IMR-90 (cell line): ENCODE measurements at regions not wholly inside any gene's neighbourhood (a gene's known extent, or its start where the extent isn't known, plus 50 kb on each side); places are given as distances from the start of the nearest gene placed in this dataset.

ENCODE experiments used
- ATAC-seq: fragments of 200-7000 bp; cut with Tn5 transposase; 2 replicates; pipeline ENCODE4 v1.9.1; 2020; ENCODE audit warnings: low read depth, mild to moderate bottlenecking, moderate library complexity
- BruUV-seq: library from RNA; stranded (reverse); fragments of 400-500 nt; replicated peaks from 2 replicates; lab custom pipeline; 2021; lab: Mats Ljungman, UMichigan
- CTCF ChIA-PET: fragments of 300-600 bp; formaldehyde crosslinking; extraction: SDS; loops from one replicate; lab custom pipeline; 2021; ENCODE audit warnings: antibody characterized with exemption; lab: Yijun Ruan, JAX
- POLR2A ChIA-PET: fragments of 300-600 bp; sonication (Branson Sonifier 250); formaldehyde crosslinking; loops from one replicate; lab custom pipeline; 2022; ENCODE audit warnings: antibody characterized with exemption; ENCODE audit not compliant: unreplicated experiment; lab: Charles Lee
- DNase-seq: peaks from one replicate; pipeline ENCODE4 v3.0.0; 2013
- H2AFZ ChIP-seq: replicated peaks from 2 replicates; pipeline ENCODE3; 2013; ENCODE audit warnings: low read length, mild to moderate bottlenecking; ENCODE audit not compliant: poor library complexity
- H2AK5ac ChIP-seq: 2 replicates; pipeline ENCODE4 v1.6.1; 2013; ENCODE audit warnings: low read depth, low read length, inconsistent platforms
- H2AK9ac ChIP-seq: replicated peaks from 2 replicates; pipeline ENCODE3; 2013; ENCODE audit warnings: mild to moderate bottlenecking, low read depth, low read length, moderate library complexity; ENCODE audit not compliant: poor library complexity
- H2BK120ac ChIP-seq: 2 replicates; pipeline ENCODE4 v1.6.1; 2013; ENCODE audit warnings: low read depth, low read length, inconsistent platforms
- H2BK15ac ChIP-seq: 3 replicates; pipeline ENCODE4 v1.6.1; 2013; ENCODE audit warnings: low read depth, low read length, inconsistent platforms
- H2BK20ac ChIP-seq: 2 replicates; pipeline ENCODE4 v1.6.1; 2013; ENCODE audit warnings: low read depth, mild to moderate bottlenecking, inconsistent platforms, low read length, moderate library complexity
- H2BK5ac ChIP-seq: 2 replicates; pipeline ENCODE4 v1.6.1; 2013; ENCODE audit warnings: mild to moderate bottlenecking, low read depth, low read length, inconsistent platforms; ENCODE audit not compliant: poor library complexity, severe bottlenecking
- H3K14ac ChIP-seq: replicated peaks from 2 replicates; pipeline ENCODE4 v1.6.1; 2013; ENCODE audit warnings: low read depth, low read length, inconsistent platforms
- H3K18ac ChIP-seq: 2 replicates; pipeline ENCODE4 v1.6.1; 2013; ENCODE audit warnings: low read depth, low read length, control low read depth
- H3K23ac ChIP-seq: 2 replicates; pipeline ENCODE4 v1.6.1; 2013; ENCODE audit warnings: low read depth, low read length, inconsistent platforms
- H3K27ac ChIP-seq: 2 replicates; pipeline ENCODE4 v1.5.1; 2013; ENCODE audit warnings: mild to moderate bottlenecking, control low read depth, low read length; ENCODE audit not compliant: insufficient read depth
- H3K27me3 ChIP-seq: 2 replicates; pipeline ENCODE4 v1.6.1; 2013; ENCODE audit warnings: low read length; ENCODE audit not compliant: control insufficient read depth, insufficient read depth
- H3K36me3 ChIP-seq: 2 replicates; pipeline ENCODE4 v1.6.1; 2013; ENCODE audit warnings: low read length, mixed read lengths; ENCODE audit not compliant: control insufficient read depth, insufficient read depth
- H3K4ac ChIP-seq: 2 replicates; pipeline ENCODE4 v1.6.1; 2013; ENCODE audit warnings: low read depth, low read length, inconsistent platforms
- H3K4me1 ChIP-seq: 2 replicates; pipeline ENCODE4 v1.6.1; 2013; ENCODE audit warnings: low read length, mixed read lengths; ENCODE audit not compliant: control insufficient read depth, insufficient read depth
- H3K4me2 ChIP-seq: 2 replicates; pipeline ENCODE4 v1.6.1; 2013; ENCODE audit warnings: low read depth, mild to moderate bottlenecking, control low read depth, low read length, moderate library complexity
- H3K4me3 ChIP-seq: 2 replicates; pipeline ENCODE4 v1.5.1; 2013; ENCODE audit warnings: low read depth, mild to moderate bottlenecking, control low read depth, low read length, moderate library complexity; ENCODE audit not compliant: insufficient read depth
- H3K56ac ChIP-seq: 2 replicates; pipeline ENCODE4 v1.6.1; 2013; ENCODE audit warnings: low read length, inconsistent platforms; ENCODE audit not compliant: insufficient read depth; ENCODE audit errors: extremely low read depth
- H3K79me1 ChIP-seq, 2 experiments: 2 replicates each; pipeline ENCODE4 v1.6.1; 2013; ENCODE audit warnings: low read length in 2 of 2, inconsistent platforms in 1 of 2, low read depth in 1 of 2
- H3K9ac ChIP-seq: 2 replicates; pipeline ENCODE4 v1.6.1; 2013; ENCODE audit warnings: low read depth, low read length, control low read depth
- H3K9me1 ChIP-seq: 2 replicates; pipeline ENCODE4 v1.6.1; 2013; ENCODE audit warnings: low read length, inconsistent platforms; ENCODE audit not compliant: insufficient read depth
- H3K9me3 ChIP-seq: 2 replicates; pipeline ENCODE4 v1.6.1; 2013; ENCODE audit warnings: low read length; ENCODE audit not compliant: control insufficient read depth, insufficient read depth
- H4K20me1 ChIP-seq: 2 replicates; pipeline ENCODE4 v1.6.1; 2013; ENCODE audit warnings: low read length, inconsistent platforms; ENCODE audit not compliant: insufficient read depth
- H4K5ac ChIP-seq: 2 replicates; pipeline ENCODE4 v1.6.1; 2013; ENCODE audit warnings: mild to moderate bottlenecking, low read depth, low read length, control low read depth
- H4K8ac ChIP-seq, 2 experiments: 2 replicates each; pipeline ENCODE4 v1.6.1; 2013; ENCODE audit warnings: low read depth in 2 of 2, low read length in 2 of 2, control low read depth in 1 of 2, inconsistent platforms in 1 of 2
- H4K91ac ChIP-seq: 2 replicates; pipeline ENCODE4 v1.6.1; 2013; ENCODE audit warnings: low read depth, low read length, inconsistent platforms; ENCODE audit not compliant: insufficient read depth
- BHLHE40 ChIP-seq: fragments of 150-350 bp; IDR thresholded peaks from 2 replicates; pipeline ENCODE4 v1.6.1; 2016; ENCODE audit warnings: mild to moderate bottlenecking, low read depth, low read length
- CEBPB ChIP-seq: IDR thresholded peaks from 2 replicates; pipeline ENCODE4 v1.6.1; 2012; ENCODE audit warnings: low read depth, low read length, improper control_type of control experiment
- CHD1 ChIP-seq: IDR thresholded peaks from 2 replicates; pipeline ENCODE4 v1.6.1; 2012; ENCODE audit warnings: low read depth, low read length, improper control_type of control experiment
- FOS ChIP-seq: fragments of 150-350 bp; IDR thresholded peaks from 2 replicates; pipeline ENCODE4 v1.6.1; 2016; ENCODE audit warnings: low read depth, low read length
- MAFK ChIP-seq: IDR thresholded peaks from 2 replicates; pipeline ENCODE4 v1.6.1; 2012; ENCODE audit warnings: low read depth, low read length, improper control_type of control experiment
- MAZ ChIP-seq: IDR thresholded peaks from 2 replicates; pipeline ENCODE4 v1.6.1; 2012; ENCODE audit warnings: low read depth, mild to moderate bottlenecking, low read length, improper control_type of control experiment, moderate library complexity, borderline replicate concordance
- MXI1 ChIP-seq: IDR thresholded peaks from 2 replicates; pipeline ENCODE4 v1.6.1; 2012; ENCODE audit warnings: low read depth, mild to moderate bottlenecking, low read length, moderate library complexity, borderline replicate concordance
- NFE2L2 ChIP-seq: fragments of 150-350 bp; IDR thresholded peaks from 2 replicates; pipeline ENCODE4 v1.6.1; 2016; ENCODE audit warnings: low read depth, mild to moderate bottlenecking, low read length
- POLR2A ChIP-seq: IDR thresholded peaks from 2 replicates; pipeline ENCODE4 v1.6.1; 2012; ENCODE audit warnings: mild to moderate bottlenecking, low read depth, low read length
- RAD21 ChIP-seq: IDR thresholded peaks from 2 replicates; pipeline ENCODE4 v1.6.1; 2012; ENCODE audit warnings: low read length, improper control_type of control experiment
- RCOR1 ChIP-seq: IDR thresholded peaks from 2 replicates; pipeline ENCODE4 v1.6.1; 2012; ENCODE audit warnings: mild to moderate bottlenecking, low read length, improper control_type of control experiment; ENCODE audit not compliant: insufficient replicate concordance
- RFX5 ChIP-seq: IDR thresholded peaks from 2 replicates; pipeline ENCODE4 v1.8.0; 2012; ENCODE audit warnings: low read depth, mild to moderate bottlenecking, low read length, moderate library complexity
- SMC3 ChIP-seq: fragments of 150-350 bp; IDR thresholded peaks from 2 replicates; pipeline ENCODE4 v1.6.1; 2016; ENCODE audit warnings: low read depth, mild to moderate bottlenecking, antibody characterized with exemption, low read length, moderate library complexity
- WGBS, 2 experiments: methylation state at CpG; one replicate each; pipeline versions ENCODE4 v1.1.5 to v1.1.7; 2013; ENCODE audit warnings: missing lambda C conversion rate in 2 of 2; ENCODE audit not compliant: insufficient read length in 1 of 2; ENCODE audit errors: extremely low coverage in 2 of 2; 5-methylcytosine and 5-hydroxymethylcytosine counted together
- dilution Hi-C: fragments of 300-500 bp; cut with HindIII; formaldehyde crosslinking; loops from one replicate; pipeline ENCODE4 v1.14.3; 2018; ENCODE audit warnings: low sequenced_read_pairs; ENCODE audit not compliant: unreplicated experiment
- in situ Hi-C: fragments of 300-500 bp; cut with MboI; formaldehyde crosslinking; loops from 3 replicates; pipeline ENCODE4 v1.14.3; 2019; ENCODE audit warnings: low sequenced_read_pairs, inconsistent platforms, mixed read lengths
- intact Hi-C: fragments of 100-400 bp; cut with micrococcal nuclease; formaldehyde crosslinking; loops from 2 replicates; pipeline ENCODE4 v1.10.0; 2022
- TF ChIP-seq, protein P1 (sequence below): fragments of 150-350 bp; IDR thresholded peaks from 2 replicates; pipeline ENCODE4 v1.6.1; 2016; ENCODE audit warnings: low read depth, mild to moderate bottlenecking, low read length, moderate library complexity, borderline replicate concordance
- TF ChIP-seq, protein P2 (sequence below): fragments of 150-350 bp; IDR thresholded peaks from 2 replicates; pipeline ENCODE4 v1.6.1; 2017; ENCODE audit warnings: mild to moderate bottlenecking, antibody characterized with exemption, low read length, low read depth
- TF ChIP-seq, protein P3 (sequence below): conservative IDR thresholded peaks from 2 replicates; pipeline ENCODE4 v1.5.1; 2012; ENCODE audit warnings: mild to moderate bottlenecking, low read depth, low read length, improper control_type of control experiment

DNA sequence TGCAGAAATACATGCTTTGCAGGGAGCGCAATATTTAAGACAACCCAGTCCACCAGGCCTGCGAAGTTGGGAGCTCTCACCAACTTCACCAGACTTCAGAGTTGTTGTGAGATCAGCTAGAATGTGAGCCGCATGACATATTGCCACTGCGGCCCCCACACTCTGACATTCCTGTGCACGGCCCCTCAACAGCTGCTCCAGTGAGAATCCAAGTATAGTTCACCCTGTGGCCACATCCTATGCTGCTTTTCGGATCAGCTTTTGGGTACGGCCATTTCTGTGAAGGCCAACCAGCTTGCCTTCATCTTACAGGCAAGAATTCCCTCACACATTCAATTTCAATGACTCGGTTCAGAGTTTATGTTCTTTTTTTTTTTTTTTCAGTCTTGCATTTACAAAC is 177.8 kb downstream of the SOX11 start:
- no peak overlapping the region for H2BK120ac ChIP-seq
- in situ Hi-C loops (no loop called here), intact Hi-C loops (no loop called here), dilution Hi-C loops (no loop called here)
- BruUV-seq = no TSS peak
- peaks cover 4% of the 10 kb centered on the region; the same call in 1 of the 2 replicates for H3K27me3 ChIP-seq
- no peak overlapping the region for H2BK5ac ChIP-seq
- POLR2A ChIA-PET = no interaction called here
- H4K5ac ChIP-seq = no peak overlapping the region
- WGBS, 2 experiments = 63% methylated on average over 4 of the region's 8 CpGs; no CpG with 5 or more reads in 1 of the 2 experiments
- ATAC-seq (no peak), DNase-seq (no peak)
- H3K27ac ChIP-seq = no peak overlapping the region
- no peak overlapping the region for H4K91ac ChIP-seq
- no peak overlapping the region for H3K4me3 ChIP-seq
- CTCF ChIA-PET = interaction anchor here (0.6 kb wide), 1 partner anchor 1196 kb away, joined by 3 read pairs; no protein-coding TSS in a partner anchor
- no peaks in the 10 kb centered on the region for H3K79me1 ChIP-seq
- no peak for TF ChIP-seq SMC3
- no peak for TF ChIP-seq RFX5
- TF ChIP-seq, protein P1, sequence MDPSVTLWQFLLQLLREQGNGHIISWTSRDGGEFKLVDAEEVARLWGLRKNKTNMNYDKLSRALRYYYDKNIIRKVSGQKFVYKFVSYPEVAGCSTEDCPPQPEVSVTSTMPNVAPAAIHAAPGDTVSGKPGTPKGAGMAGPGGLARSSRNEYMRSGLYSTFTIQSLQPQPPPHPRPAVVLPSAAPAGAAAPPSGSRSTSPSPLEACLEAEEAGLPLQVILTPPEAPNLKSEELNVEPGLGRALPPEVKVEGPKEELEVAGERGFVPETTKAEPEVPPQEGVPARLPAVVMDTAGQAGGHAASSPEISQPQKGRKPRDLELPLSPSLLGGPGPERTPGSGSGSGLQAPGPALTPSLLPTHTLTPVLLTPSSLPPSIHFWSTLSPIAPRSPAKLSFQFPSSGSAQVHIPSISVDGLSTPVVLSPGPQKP = no peak
- no peak for TF ChIP-seq RCOR1
- TF ChIP-seq POLR2A = no peak
- TF ChIP-seq MAFK = no peak
- TF ChIP-seq, protein P2, sequence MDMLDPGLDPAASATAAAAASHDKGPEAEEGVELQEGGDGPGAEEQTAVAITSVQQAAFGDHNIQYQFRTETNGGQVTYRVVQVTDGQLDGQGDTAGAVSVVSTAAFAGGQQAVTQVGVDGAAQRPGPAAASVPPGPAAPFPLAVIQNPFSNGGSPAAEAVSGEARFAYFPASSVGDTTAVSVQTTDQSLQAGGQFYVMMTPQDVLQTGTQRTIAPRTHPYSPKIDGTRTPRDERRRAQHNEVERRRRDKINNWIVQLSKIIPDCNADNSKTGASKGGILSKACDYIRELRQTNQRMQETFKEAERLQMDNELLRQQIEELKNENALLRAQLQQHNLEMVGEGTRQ = no peak
- no peak for TF ChIP-seq FOS
- TF ChIP-seq NFE2L2 = no peak
- TF ChIP-seq MAZ = no peak
- TF ChIP-seq CHD1 = no peak
- TF ChIP-seq, protein P3, sequence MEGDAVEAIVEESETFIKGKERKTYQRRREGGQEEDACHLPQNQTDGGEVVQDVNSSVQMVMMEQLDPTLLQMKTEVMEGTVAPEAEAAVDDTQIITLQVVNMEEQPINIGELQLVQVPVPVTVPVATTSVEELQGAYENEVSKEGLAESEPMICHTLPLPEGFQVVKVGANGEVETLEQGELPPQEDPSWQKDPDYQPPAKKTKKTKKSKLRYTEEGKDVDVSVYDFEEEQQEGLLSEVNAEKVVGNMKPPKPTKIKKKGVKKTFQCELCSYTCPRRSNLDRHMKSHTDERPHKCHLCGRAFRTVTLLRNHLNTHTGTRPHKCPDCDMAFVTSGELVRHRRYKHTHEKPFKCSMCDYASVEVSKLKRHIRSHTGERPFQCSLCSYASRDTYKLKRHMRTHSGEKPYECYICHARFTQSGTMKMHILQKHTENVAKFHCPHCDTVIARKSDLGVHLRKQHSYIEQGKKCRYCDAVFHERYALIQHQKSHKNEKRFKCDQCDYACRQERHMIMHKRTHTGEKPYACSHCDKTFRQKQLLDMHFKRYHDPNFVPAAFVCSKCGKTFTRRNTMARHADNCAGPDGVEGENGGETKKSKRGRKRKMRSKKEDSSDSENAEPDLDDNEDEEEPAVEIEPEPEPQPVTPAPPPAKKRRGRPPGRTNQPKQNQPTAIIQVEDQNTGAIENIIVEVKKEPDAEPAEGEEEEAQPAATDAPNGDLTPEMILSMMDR = no peak
- TF ChIP-seq RAD21 = no peak
- no peak for TF ChIP-seq MXI1
- TF ChIP-seq CEBPB = no peak
- no peak for TF ChIP-seq BHLHE40
- H2AFZ ChIP-seq = no peak overlapping the region
- H3K9ac ChIP-seq = no peak overlapping the region
- H3K4me2 ChIP-seq = no peak overlapping the region
- H3K14ac ChIP-seq = no peak overlapping the region
- H2BK20ac ChIP-seq = no peak overlapping the region
- H3K4me1 ChIP-seq = no peaks in the 10 kb centered on the region
- H3K36me3 ChIP-seq = no peaks in the 10 kb centered on the region
- H2AK9ac ChIP-seq = no peak overlapping the region
- no peak overlapping the region for H4K8ac ChIP-seq
- H3K56ac ChIP-seq = no peak overlapping the region
- H2BK15ac ChIP-seq = no peak overlapping the region
- no peaks in the 10 kb centered on the region for H4K20me1 ChIP-seq
- H3K9me3 ChIP-seq = peaks cover 4% of the 10 kb centered on the region; the same call in 1 of the 2 replicates
- no peak overlapping the region for H3K18ac ChIP-seq
- no peaks in the 10 kb centered on the region for H3K9me1 ChIP-seq
- H2AK5ac ChIP-seq = no peak overlapping the region
- no peak overlapping the region for H3K4ac ChIP-seq
- no peak overlapping the region for H3K23ac ChIP-seq
